ENCODE measurements at regions not wholly inside any gene's neighbourhood (a gene's known extent, or its start where the extent isn't known, plus 50 kb on each side); places are given as distances from the start of the nearest gene placed in this dataset.

DNA sequence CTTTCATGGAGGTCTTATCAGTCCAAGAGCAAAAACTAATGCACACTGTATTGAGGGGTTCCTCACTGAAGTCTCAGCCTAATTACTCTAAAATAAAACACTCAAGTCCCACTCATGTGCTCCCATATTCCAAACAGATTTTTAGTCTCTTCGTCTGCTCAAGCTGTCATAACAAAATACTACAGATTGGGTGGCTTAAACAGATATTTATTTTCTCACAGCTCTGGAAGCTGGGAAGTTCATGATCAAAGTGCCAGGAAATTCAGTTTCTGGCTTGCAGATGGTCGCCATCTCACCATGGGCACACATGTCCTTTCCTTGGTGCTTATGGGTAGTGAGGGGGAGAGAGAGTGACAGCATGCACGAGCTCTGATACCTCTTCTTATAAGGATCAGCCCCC, 147.5 kb downstream of the ANXA2 start:
- DNase-seq (ENCODE audit: extremely low spot score, unreplicated experiment), result no peak
- Mint-ChIP-seq H3K27me3 (ENCODE audit: unreplicated experiment) (peaks cover 48% of the 10 kb centered on the region), H3K27ac (ENCODE audit: unreplicated experiment) (no peak overlapping the region), H3K9me3 (ENCODE audit: unreplicated experiment) (no peaks in the 10 kb centered on the region), H3K4me3 (ENCODE audit: unreplicated experiment) (no peak overlapping the region), H3K36me3 (ENCODE audit: unreplicated experiment) (no peaks in the 10 kb centered on the region), H3K4me1 (ENCODE audit: unreplicated experiment) (no peaks in the 10 kb centered on the region)
- TF ChIP-seq, protein P1, sequence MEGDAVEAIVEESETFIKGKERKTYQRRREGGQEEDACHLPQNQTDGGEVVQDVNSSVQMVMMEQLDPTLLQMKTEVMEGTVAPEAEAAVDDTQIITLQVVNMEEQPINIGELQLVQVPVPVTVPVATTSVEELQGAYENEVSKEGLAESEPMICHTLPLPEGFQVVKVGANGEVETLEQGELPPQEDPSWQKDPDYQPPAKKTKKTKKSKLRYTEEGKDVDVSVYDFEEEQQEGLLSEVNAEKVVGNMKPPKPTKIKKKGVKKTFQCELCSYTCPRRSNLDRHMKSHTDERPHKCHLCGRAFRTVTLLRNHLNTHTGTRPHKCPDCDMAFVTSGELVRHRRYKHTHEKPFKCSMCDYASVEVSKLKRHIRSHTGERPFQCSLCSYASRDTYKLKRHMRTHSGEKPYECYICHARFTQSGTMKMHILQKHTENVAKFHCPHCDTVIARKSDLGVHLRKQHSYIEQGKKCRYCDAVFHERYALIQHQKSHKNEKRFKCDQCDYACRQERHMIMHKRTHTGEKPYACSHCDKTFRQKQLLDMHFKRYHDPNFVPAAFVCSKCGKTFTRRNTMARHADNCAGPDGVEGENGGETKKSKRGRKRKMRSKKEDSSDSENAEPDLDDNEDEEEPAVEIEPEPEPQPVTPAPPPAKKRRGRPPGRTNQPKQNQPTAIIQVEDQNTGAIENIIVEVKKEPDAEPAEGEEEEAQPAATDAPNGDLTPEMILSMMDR (IDR thresholded peaks at IDR 0.05), result no peak

DNA sequence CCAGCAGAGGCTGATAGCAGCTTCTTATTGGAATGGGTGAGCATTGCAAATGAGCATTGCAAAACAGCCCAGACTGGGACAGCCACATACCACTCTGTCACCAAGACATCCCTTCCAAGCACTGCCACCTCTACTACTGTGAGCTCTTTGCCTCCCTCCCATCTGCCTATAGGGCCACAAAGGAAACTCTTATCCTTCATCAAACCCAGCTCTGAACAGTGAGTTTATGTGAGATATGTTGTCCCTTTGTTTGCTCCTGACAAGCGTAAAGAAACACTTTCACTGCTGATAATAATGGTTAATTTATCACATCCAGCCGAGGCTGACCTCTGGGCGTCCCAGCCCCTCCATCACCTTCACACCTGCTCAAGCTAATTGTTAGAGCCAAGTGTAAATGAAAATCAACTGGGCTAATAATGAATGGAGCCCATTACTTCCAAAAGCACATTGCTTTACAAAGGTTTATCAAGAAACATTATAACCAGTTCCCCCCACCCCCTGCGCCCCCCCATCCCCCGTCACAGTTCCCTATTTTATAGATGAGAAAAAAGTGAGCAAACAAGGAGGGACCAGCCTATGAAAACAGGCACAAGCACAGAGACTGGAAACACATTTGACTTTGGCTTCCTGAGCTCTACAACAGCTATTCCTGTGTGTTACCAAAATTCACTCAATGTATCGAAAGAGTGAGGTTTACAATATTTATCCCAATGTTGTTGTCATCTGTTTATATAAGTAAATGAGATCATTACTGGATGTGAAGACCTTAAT, 146.3 kb downstream of the ANXA2 start:
- no peak for DNase-seq (ENCODE audit: extremely low spot score, unreplicated experiment)
- no peak overlapping the region for H3K27ac Mint-ChIP-seq (ENCODE audit: unreplicated experiment)
- no peaks in the 10 kb centered on the region for H3K4me1 Mint-ChIP-seq (ENCODE audit: unreplicated experiment)
- no peaks in the 10 kb centered on the region for H3K9me3 Mint-ChIP-seq (ENCODE audit: unreplicated experiment)
- TF ChIP-seq, protein P1 (IDR thresholded peaks at IDR 0.05), result no peak
- H3K27me3 Mint-ChIP-seq (ENCODE audit: unreplicated experiment), result peaks cover 38% of the 10 kb centered on the region
- no peaks in the 10 kb centered on the region for H3K36me3 Mint-ChIP-seq (ENCODE audit: unreplicated experiment)
- H3K4me3 Mint-ChIP-seq (ENCODE audit: unreplicated experiment), result no peak overlapping the region

DNA sequence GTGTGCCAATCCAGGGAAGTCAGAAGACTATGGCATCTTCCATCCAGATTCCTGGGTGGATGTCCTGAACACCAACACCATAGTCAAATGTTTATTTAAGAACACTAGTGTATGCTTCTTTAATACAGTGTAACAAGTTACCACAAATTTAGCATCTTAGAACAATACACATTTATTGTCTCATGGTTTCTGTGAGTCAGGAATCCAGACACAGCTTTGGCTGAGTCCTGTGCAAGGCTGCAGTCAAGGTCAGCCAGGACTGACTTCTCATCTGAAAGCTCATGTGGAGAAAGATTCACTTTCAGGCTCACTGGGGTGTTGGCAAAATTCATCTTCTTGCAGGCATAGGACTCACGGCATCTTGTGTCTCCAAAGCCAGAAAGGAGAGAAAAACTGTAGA, 143.4 kb downstream of the ANXA2 start:
- Mint-ChIP-seq H3K4me1 (ENCODE audit: unreplicated experiment) (no peaks in the 10 kb centered on the region), H3K9me3 (ENCODE audit: unreplicated experiment) (no peaks in the 10 kb centered on the region), H3K36me3 (ENCODE audit: unreplicated experiment) (no peaks in the 10 kb centered on the region), H3K27ac (ENCODE audit: unreplicated experiment) (no peak overlapping the region), H3K4me3 (ENCODE audit: unreplicated experiment) (no peak overlapping the region), H3K27me3 (ENCODE audit: unreplicated experiment) (peaks cover 39% of the 10 kb centered on the region)
- no peak for DNase-seq (ENCODE audit: extremely low spot score, unreplicated experiment)
- TF ChIP-seq, protein P1 (IDR thresholded peaks at IDR 0.05), result no peak

DNA sequence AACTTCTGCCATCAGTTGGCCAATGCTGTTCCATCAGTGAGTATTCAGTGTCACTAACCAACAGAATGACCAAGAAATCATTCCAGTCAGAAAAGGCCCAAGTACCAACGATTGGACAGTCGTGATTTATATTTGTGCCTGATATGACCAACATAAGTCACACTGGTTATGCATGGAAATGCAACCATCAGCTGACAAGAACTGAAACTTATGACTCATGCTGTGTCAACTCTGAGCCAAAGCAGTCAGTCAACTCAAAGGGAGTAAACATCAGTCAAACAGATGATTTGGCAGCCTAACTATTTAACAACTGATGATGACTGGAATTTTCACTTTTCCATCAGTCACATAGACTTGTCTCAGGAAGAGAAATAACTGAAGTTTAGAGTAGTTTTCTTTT, 142.4 kb downstream of the ANXA2 start:
- no peak for DNase-seq (ENCODE audit: extremely low spot score, unreplicated experiment)
- Mint-ChIP-seq H3K36me3 (ENCODE audit: unreplicated experiment) (no peaks in the 10 kb centered on the region), H3K4me3 (ENCODE audit: unreplicated experiment) (no peak overlapping the region), H3K4me1 (ENCODE audit: unreplicated experiment) (no peaks in the 10 kb centered on the region), H3K27me3 (ENCODE audit: unreplicated experiment) (peaks cover 39% of the 10 kb centered on the region), H3K9me3 (ENCODE audit: unreplicated experiment) (no peaks in the 10 kb centered on the region), H3K27ac (ENCODE audit: unreplicated experiment) (no peak overlapping the region)
- TF ChIP-seq, protein P1 (IDR thresholded peaks at IDR 0.05), result no peak

DNA sequence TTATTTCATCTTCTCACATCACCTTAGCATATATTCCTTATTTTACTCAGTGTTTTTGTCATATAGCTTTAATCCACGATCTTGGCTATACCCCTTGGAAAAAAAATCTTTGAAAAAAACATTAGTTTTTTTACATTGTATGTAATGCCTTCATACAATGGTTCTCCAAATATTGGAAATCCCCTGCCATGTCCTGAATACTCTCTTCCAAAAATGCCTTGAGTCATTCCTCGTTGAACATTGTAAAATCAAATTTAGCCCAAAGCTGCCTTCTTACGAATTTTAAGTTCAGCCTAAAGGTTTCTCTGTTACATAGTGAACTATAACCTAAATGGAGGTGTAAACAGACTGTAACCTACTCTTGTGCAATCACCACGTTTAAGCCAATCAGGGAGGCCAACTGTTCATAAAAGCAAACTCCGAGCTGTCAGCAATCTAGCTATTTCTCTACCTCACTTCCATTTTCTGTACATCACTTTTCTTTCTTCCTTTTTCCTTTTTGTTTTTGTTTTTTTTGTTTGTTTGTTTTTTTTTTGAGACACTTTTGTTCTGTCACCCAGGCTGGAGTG, 140.1 kb downstream of the ANXA2 start:
- Mint-ChIP-seq H3K9me3 (ENCODE audit: unreplicated experiment) (no peaks in the 10 kb centered on the region), H3K27ac (ENCODE audit: unreplicated experiment) (no peak overlapping the region), H3K4me3 (ENCODE audit: unreplicated experiment) (no peak overlapping the region), H3K36me3 (ENCODE audit: unreplicated experiment) (no peaks in the 10 kb centered on the region), H3K4me1 (ENCODE audit: unreplicated experiment) (no peaks in the 10 kb centered on the region), H3K27me3 (ENCODE audit: unreplicated experiment) (peaks cover 30% of the 10 kb centered on the region)
- no peak for DNase-seq (ENCODE audit: extremely low spot score, unreplicated experiment)
- TF ChIP-seq, protein P1 (IDR thresholded peaks at IDR 0.05), result no peak

Measured in osteocyte (in vitro differentiated cells).